Suprapubic skin (tissue), 4 donors: ENCODE measurements at regions not wholly inside any gene's neighbourhood (a gene's known extent, or its start where the extent isn't known, plus 50 kb on each side); places are given as distances from the start of the nearest gene placed in this dataset.

Source experiments
- EP300 ChIP-seq: sonication (generic); formaldehyde crosslinking; IDR thresholded peaks from one replicate; pipeline ENCODE4 v1.6.1; 2017; ENCODE audit warnings: antibody characterized with exemption
- POLR2A ChIP-seq, 2 donors: fragments of 450-650 bp; IDR thresholded peaks; one replicate each; pipeline ENCODE4 v1.6.1; 2017; ENCODE audit warnings: antibody characterized with exemption in 2 of 2, mild to moderate bottlenecking in 2 of 2, moderate library complexity in 2 of 2
- POLR2AphosphoS5 ChIP-seq, 3 donors: sonication (generic); formaldehyde crosslinking; IDR thresholded peaks; one replicate each; pipeline ENCODE4 v1.6.1; 2017; ENCODE audit warnings: antibody characterized with exemption in 3 of 3
- TF ChIP-seq, protein P1 (sequence below), 2 donors: fragments of 200-600 bp in 1 of 2; fragments of 450-650 bp in 1 of 2; sonication (generic) in 1 of 2; IDR thresholded peaks; one replicate each; pipeline ENCODE4 v1.5.1; 2016 to 2019; ENCODE audit warnings: antibody characterized with exemption in 2 of 2, mild to moderate bottlenecking in 1 of 2, moderate library complexity in 1 of 2

GRCh38 chr2:181317511-181317910 lies 139.7 kb upstream of the ITGA4 start:
- TF ChIP-seq POLR2AphosphoS5 (IDR thresholded peaks at IDR 0.05) (no peak), POLR2A (IDR thresholded peaks at IDR 0.05) (no peak), EP300 (no peak)
- TF ChIP-seq, protein P1, sequence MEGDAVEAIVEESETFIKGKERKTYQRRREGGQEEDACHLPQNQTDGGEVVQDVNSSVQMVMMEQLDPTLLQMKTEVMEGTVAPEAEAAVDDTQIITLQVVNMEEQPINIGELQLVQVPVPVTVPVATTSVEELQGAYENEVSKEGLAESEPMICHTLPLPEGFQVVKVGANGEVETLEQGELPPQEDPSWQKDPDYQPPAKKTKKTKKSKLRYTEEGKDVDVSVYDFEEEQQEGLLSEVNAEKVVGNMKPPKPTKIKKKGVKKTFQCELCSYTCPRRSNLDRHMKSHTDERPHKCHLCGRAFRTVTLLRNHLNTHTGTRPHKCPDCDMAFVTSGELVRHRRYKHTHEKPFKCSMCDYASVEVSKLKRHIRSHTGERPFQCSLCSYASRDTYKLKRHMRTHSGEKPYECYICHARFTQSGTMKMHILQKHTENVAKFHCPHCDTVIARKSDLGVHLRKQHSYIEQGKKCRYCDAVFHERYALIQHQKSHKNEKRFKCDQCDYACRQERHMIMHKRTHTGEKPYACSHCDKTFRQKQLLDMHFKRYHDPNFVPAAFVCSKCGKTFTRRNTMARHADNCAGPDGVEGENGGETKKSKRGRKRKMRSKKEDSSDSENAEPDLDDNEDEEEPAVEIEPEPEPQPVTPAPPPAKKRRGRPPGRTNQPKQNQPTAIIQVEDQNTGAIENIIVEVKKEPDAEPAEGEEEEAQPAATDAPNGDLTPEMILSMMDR (IDR thresholded peaks at IDR 0.05): no peak
